ENCODE measurements at regions not wholly inside any gene's neighbourhood (a gene's known extent, or its start where the extent isn't known, plus 50 kb on each side); places are given as distances from the start of the nearest gene placed in this dataset.
"Not testable (repeated sequence)": the region's sequence is repeated elsewhere in the genome, so short reads cannot be mapped to it uniquely, and the experiment has no call there.

- no peak for DNase-seq (ENCODE audit: low read depth in 2 of 2)
Measured at GRCh38 chr7:16933296-16934279, 51.8 kb upstream of the AGR3 start.

GRCh38 chr7:16934722-16935340 is 53.0 kb upstream of the AGR3 start:
- DNase-seq (ENCODE audit: low read depth in 2 of 2) = no peak

GRCh38 chr7:16935341-16935735 is 53.6 kb upstream of the AGR3 start:
- DNase-seq (ENCODE audit: low read depth in 2 of 2) = no peak

GRCh38 chr7:16936626-16937422 is 55.0 kb upstream of the AGR3 start:
- no peak for DNase-seq (ENCODE audit: low read depth in 2 of 2)

GRCh38 chr7:16939161-16939560 is 57.4 kb upstream of the AGR3 start:
- no peak for DNase-seq (ENCODE audit: low read depth in 2 of 2)

GRCh38 chr7:16940776-16941175 is 59.0 kb upstream of the AGR3 start:
- no peak for DNase-seq (ENCODE audit: low read depth in 2 of 2)

GRCh38 chr7:16942929-16943509 is 61.2 kb upstream of the AGR3 start:
- DNase-seq (ENCODE audit: low read depth in 2 of 2) = no peak

GRCh38 chr7:16944936-16945335 is 63.2 kb upstream of the AGR3 start:
- DNase-seq (ENCODE audit: low read depth in 2 of 2) = no peak

GRCh38 chr7:16945372-16945771 is 63.6 kb upstream of the AGR3 start:
- no peak for DNase-seq (ENCODE audit: low read depth in 2 of 2)

GRCh38 chr7:16948110-16948509 is 66.3 kb upstream of the AGR3 start:
- not testable (repeated sequence) for DNase-seq (ENCODE audit: low read depth in 2 of 2)

GRCh38 chr7:16951483-16952080 is 69.8 kb upstream of the AGR3 start:
- no peak for DNase-seq (ENCODE audit: low read depth in 2 of 2)

- no peak for DNase-seq (ENCODE audit: low read depth in 2 of 2)
Measured at GRCh38 chr7:16954321-16954720, 72.5 kb upstream of the AGR3 start.

GRCh38 chr7:16958724-16959123 is 76.9 kb upstream of the AGR3 start:
- no peak for DNase-seq (ENCODE audit: low read depth in 2 of 2)

GRCh38 chr7:16960337-16960965 is 78.7 kb upstream of the AGR3 start:
- no peak for DNase-seq (ENCODE audit: low read depth in 2 of 2)

GRCh38 chr7:16961641-16962040 is 79.9 kb upstream of the AGR3 start:
- DNase-seq (ENCODE audit: low read depth in 2 of 2) = no peak

- no peak for DNase-seq (ENCODE audit: low read depth in 2 of 2)
Measured at GRCh38 chr7:16963044-16963443, 81.3 kb upstream of the AGR3 start.

GRCh38 chr7:16965697-16966096 is 83.9 kb upstream of the AGR3 start:
- not testable (repeated sequence) for DNase-seq (ENCODE audit: low read depth in 2 of 2)

- no peak for DNase-seq (ENCODE audit: low read depth in 2 of 2)
Measured at GRCh38 chr7:16967300-16967811, 85.6 kb upstream of the AGR3 start.

- DNase-seq (ENCODE audit: low read depth in 2 of 2) = no peak
Measured at GRCh38 chr7:16970732-16971482, 89.1 kb upstream of the AGR3 start.

GRCh38 chr7:16975712-16976111 is 93.9 kb upstream of the AGR3 start:
- DNase-seq (ENCODE audit: low read depth in 2 of 2) = no peak

Data from stimulated activated CD8-positive, alpha-beta memory T cell treated with anti-CD3 and anti-CD28 coated beads, Interleukin-7, amount 100 ng/mL, for 1 hour (primary cell).